Stimulated activated CD4-positive, alpha-beta T cell treated with anti-CD3 and anti-CD28 coated beads, Interleukin-12 subunit alpha, Interleukin-12 subunit beta, amount 100 ng/mL, for 48 hours (primary cell): ENCODE measurements at regions not wholly inside any gene's neighbourhood (a gene's known extent, or its start where the extent isn't known, plus 50 kb on each side); places are given as distances from the start of the nearest gene placed in this dataset.

Experiments used
- DNase-seq, 3 donors: peaks; one replicate each; pipeline ENCODE4 v3.0.0-alpha.2; 2020; ENCODE audit warnings: low read depth in 2 of 3, low spot score in 1 of 3

DNA sequence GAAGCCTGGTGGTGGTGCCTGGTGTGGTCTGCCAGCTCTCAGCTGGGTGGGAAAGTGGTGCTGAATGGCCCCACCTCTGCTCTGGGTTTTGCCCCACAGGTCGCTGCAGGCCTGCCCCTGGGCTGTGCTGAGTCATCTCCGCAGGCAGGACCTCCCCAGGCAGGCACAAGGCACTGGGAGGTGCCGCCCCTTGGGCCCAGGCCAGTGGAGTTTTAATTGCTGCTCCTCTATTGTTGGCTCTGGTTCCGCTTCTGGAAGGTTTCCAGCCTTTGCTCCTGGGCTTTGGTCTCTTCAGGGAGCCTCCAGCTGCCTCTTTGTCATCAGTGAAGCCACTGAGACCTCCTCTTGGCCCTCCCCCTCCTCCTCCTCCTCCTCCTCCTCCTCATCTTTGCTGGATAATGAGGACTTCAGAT is 180.3 kb upstream of the GRB10 start:
- no peak for DNase-seq

DNA sequence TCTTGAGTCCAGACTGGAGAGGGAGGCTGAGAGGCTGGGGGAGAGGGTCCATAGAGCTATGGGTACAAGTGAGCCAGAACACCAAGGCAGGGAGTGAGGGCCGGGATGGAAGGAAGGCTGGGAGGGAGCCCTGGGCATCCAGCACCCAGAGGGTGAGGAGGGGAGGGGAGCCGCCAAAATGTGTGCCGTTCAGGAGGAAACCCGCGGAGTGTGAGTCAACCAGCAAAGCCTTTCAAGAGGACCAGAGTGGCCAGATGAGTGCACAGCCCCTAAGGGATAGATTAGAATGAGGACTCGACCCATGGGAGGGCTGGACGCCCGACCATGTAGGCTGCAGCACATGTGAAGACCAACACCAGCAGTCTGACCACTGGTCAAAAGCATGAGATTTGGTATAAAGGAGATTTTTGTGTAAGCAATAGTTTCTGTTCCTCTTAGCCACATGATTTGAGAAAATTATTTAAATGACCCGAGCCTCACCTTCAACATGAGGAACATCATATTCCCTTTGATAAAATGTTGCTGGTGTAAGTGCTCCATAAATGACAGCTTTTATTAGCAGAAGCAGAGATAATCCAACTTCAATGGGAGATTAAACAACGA is 179.7 kb upstream of the GRB10 start:
- DNase-seq: no peak

DNA sequence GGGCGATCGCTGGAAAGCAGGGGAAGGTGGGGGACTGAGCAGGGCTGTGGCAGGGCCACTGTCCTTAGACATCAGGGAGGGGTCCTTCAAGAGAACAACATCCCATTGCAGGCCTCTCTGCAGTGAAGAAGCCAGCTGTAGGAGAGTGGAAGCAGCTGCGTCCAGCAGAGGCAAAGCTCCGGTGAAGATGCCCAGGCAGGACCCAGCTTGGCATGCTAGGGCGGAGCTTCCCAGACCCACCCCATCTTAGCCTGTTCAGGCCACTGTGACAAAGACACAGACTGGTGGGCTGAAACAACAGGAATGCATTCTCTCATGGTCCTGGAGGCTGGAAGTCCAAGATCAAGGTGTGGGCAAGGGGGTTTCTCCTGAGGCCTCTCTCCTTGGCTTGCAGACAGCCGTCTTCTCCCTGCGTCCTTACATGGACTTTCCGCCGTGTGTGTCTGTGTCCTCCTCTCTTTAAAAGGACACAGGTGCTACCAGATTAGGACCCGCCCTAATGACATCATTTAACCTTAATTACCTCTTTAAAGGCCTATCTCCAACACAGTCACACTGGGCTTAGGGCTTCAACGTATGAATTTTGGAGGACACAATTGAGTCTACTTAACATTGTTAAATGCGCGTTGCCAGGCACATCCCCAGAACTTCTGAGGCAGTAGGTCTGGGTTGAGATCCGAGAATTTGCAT is 178.1 kb upstream of the GRB10 start:
- no peak for DNase-seq

DNA sequence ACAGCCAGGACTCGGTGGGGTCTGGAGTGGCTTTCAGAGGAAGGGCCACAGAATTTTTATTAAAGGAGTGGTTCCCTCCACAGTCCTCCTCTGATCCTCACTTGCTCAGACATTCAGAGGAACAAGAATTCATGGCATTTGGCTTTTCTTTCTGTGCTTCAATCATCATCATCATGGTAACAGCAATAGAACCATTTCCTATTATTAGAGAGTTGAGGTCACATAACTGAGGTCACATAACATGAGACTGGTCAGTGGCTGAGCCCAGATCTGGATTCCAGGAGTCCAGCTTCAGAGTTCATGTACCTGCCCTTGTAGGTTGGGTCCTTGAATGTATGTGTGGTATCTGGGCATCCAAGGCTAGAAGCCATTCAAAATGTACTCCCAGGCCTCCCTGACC is 177.3 kb upstream of the GRB10 start:
- DNase-seq: no peak

DNA sequence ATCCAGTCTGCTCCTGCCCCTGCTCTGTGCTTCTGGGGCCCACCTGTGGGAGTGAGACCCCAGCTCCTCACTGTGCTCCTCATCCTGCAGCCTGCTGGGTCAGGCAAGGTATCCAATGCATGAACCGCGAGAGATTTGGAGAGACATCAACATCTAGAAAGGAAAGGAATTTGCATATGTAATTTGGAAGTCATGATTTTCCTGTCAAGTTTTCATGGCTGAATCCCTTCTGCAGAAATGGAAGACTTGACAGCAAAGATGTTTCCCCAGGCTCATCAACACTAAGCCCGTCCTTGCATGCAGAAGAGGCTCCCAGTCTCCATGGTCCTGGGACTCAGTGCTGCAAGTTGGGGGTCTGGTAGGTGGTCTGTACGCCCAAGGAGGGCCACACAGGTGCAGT is 176.9 kb upstream of the GRB10 start:
- DNase-seq: no peak

DNA sequence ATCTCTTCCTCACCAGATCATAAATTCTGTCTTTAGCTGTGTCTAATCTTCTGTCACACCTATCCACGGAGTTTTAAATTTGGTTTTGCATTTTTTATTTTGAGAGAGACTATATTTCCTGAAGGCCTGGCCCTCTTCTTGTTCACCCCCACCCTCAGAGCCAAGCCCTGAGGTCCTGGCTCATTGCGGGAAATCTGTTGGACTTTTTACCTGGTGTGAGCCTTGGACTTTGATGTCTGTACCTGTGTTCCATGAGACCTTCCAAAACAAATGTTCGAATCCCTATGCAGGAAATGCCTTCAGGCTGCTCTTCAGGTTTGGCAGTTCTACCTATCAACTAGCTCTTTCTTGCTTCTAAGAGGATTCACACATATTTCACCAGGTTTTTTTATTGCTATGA is 175.2 kb upstream of the GRB10 start:
- no peak for DNase-seq

DNA sequence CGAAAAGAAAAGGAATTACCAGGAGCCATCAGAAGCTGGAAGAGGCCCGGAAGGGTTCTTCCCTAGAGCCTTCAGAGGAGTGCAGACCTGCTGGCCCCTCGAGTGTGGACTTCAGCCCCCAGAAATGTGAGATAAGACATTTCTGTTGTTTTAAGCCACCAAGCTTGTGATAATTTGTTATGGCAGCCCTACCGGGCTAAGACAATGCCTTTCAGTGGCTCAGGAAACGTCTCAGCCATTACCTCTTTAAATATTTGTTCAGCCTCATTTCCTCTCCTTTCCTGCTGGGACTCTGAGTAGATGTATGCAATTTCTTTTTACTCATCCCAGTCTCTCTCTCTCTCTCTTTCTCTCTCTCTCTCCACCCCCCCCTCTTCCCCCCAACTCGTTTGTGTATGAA is 174.7 kb upstream of the GRB10 start:
- DNase-seq: no peak

DNA sequence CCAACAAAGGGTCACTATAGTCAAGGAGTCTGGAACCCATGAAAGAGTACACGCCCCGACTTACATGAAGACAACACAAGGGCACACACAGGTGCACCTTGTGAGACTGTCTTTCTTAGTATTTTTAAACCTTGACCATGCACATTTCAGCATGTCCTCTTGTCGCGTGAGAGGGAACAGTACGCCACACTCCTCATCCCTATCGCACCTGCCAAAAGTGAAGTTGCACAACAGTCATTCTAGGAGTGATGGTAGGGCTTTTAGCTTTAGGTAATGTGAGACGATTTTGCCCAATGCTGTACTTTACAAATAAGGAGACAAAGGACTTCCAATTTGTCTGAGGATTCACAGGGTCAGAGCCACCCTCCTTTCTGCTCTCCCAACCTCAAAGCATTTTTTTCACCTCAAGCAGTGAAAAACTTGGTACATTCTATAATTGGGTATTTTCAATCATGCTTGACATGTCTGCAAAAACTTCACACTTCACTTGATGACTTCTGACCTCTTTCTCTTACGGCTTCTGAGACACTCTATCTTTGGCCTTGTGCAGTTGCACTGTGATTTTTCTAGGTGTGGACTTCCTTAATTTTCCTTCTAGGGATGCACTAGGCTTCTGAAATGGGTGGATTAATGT is 173.9 kb upstream of the GRB10 start:
- DNase-seq: no peak

DNA sequence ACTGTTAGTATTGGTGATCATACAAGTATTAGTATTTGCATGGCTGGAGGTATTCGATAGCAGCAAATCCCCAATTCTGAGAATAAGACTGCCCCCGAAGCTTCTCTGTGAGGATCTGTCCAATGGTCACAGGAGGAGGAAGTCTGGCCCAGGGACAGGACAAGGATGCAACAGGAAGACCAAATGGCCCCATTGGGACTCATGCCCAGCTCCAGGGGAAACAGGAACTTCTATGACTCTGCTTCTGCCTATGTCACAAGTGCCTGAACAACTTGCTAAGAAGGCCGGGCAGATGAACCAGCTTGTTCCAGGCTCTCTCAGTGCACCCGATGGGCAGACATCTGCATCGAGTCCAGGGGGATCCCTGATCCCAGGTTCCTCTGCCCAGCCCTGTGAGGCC is 172.0 kb upstream of the GRB10 start:
- no peak for DNase-seq

DNA sequence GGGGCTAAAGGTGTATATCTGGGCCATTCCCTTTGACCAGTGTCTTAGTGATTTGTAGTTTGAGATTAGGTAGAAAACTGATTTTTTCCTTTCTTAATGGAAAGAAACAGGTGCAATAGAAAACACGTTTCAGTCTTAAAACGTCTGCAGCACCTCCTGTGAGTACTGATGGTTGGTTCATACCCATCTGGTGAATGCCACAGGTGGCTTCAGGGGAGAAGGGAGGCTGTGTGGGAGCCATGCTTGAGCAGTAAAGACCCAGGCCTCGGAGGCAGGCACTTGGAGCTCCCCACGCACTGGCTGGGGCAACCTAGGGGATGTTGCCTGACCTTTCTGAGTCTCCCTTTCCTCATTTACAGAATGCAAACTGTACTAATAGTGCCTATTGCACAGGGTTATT is 171.5 kb upstream of the GRB10 start:
- no peak for DNase-seq

DNA sequence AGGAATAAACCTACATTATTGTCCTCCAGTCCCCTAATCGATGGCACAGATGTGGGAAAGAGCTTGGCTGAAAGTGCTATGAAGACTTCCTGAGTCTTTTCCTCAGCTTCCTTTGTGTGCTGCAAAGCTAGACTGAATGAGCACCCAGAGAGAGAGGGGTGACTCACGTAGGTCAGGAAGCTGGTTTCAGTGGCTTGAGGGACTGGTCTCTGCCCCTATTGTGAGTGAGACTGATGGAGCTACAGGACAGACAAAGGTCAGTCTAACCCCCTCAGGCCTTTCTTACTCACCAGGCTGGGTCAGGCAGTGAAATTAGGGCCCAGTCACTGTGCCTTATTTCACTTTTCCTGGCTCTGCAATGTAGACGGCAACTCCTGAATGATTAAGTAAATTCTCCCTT is 171.1 kb upstream of the GRB10 start:
- DNase-seq: no peak

DNA sequence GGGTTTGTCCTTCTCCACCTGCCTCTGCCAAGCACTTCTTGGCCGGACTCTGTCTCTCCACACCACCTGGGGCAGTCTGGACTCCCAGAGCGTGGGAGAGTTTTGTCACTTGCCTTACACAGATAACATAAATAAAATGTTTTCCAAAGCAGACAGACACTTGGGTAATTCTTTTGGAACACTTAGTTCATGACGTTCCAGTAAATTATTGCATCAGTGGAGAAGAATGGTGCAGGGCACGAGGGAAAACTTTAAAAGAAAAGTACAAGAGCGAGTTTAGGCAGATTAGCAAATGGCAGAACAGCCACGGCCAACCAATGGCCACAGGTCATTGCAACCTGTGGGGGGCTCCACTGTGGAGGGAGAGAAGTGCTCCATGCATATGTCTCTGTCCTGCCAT is 170.6 kb upstream of the GRB10 start:
- no peak for DNase-seq

DNA sequence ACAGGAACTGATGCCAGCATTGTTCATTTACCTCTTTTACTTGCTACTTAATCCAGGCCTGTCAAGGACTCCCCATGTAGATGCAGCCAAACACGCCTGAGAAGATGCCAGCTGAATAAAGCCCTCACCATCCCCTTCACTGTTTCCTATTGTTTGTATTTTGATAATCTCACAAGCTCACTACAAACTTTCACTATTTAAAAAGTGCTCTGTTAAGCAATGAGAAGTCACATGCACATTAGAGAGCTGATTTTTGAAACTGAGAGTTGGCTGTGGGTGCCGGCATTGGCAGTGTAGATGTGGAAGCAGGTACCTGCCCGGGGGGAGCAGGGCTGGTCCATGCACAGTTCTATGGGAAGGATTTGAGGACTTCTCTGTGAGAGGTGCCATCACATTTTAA is 169.8 kb upstream of the GRB10 start:
- no peak for DNase-seq

DNA sequence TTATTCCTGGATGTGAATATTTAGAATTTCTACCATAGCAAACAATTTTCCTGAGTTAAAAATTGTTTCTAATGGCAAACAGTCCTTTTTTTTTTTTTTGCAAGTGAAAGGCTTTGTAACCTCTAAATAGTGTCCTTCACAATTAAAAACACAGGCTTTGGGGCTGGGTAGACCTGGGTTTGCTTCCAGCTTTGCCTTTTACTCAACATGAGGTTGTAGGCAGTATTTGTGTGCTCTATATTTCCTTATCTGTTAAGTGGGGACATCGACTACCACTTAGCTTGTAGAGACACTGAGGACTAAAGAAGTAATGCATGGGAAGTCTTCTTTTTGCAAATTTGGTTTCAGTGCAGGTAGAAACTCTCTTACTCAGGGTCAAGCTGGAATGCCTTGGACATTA is 169.4 kb upstream of the GRB10 start:
- no peak for DNase-seq

DNA sequence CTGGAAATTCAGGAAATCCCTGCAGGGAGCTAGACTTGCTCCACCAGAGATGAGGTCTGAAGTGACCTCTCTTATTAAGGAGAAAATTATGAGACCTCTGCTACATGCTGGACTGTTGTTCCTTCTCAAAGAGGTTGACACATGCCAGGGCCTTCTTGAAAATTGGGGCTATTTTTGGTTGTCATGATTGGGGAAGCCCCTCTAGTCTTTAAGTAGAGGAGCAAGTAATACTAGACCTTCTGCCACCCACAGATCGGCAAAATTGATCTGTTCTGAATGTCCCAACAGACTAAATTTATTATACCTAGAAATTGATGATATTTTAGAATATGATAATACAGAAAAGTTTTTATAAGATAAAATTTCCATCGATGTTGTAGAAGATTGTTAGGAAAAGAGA is 160.8 kb upstream of the GRB10 start:
- no peak for DNase-seq

DNA sequence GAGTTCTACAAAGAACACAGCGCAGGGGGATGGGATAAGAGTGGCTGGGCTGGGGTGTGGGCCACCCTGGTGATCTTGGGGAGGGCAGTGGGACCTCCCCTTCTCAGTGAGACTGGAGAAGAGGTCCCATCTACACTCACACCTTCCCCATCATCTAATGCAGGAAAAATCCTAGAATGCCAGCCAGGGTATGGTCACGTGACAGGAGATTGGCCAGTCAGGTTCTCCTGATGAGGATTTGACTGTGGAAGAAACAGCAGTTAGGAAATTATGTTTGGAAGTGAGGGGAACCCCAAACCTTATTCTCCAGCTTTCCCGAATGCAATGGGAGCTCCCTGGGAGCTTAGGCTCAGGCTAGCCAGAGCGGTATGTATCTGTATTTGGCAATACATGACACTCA is 158.8 kb upstream of the GRB10 start:
- DNase-seq: no peak

DNA sequence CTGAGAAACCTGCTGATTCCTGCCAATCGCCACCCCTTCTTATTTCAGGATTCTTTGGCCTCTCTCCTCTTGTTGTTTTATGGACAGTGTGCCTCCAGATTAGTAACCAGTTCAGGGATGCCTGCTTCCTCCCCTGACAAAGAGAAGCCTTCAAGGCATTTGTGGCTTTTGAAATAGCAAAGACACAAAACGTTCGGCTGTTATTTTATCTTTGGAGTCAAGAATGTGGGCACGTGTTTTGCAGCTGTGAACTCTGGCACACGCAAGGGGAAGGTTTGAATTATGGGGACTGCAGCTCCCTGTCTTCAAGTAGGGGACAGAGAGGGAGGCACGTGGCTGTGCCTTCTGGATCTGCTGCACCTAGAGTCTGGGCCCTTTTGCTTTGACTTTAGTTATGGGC is 157.9 kb upstream of the GRB10 start:
- DNase-seq: no peak

DNA sequence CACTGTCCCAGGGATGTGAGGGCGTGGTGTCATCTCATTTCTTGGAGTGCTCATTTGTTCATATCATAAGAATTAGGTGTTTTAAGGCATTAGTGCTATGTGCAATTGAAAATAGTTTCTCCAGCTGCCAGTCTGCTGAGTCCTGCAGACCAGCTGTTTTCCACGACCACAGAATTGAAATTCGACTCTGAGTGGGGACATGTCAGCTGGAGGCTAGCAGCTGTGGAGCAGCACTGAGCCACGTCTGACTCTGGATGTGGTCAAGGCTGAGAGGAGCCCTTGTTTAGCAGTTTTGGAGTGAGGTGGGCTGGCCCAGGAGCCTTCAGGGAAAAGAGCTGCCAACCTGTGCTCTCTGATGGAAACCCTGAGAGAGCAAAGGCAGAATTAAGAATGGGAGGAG is 156.3 kb upstream of the GRB10 start:
- no peak for DNase-seq

DNA sequence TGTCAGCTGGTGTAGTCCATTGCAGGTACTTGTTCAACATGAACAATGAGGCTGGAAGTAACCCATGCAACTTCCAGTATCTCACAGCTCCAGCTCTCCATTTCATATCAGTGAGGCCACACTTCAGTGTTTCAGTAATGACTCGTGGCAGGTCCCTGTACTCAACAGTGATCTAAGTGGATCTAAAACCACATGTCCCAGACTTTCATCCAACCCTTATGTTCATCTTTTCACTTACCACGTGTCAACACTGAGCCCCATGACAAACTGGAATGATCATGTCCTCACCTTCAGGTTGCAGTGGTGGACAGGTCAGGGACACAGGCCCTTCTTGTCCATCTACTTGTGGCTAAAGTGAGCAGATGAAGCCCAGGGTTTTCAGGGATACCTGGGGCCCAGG is 155.0 kb upstream of the GRB10 start:
- DNase-seq: no peak

DNA sequence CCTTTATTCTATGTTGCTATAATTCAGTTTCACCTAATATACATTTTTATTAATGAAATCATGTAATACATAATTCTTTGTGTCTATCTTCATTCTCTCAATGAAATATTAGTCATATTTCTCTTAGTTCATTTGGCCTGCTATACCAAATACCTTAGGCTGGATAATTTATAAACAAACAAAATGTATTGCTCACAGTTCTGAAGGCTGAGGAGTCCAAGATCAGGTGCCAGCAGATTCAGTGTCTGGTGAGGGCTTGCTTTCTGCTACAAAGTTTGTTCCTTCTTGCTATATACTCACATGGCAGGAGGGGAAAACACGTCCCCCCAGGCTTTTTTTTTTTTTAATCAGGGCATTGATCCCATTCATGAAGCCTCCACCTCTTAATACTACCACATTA is 143.4 kb upstream of the GRB10 start:
- DNase-seq: no peak

DNA sequence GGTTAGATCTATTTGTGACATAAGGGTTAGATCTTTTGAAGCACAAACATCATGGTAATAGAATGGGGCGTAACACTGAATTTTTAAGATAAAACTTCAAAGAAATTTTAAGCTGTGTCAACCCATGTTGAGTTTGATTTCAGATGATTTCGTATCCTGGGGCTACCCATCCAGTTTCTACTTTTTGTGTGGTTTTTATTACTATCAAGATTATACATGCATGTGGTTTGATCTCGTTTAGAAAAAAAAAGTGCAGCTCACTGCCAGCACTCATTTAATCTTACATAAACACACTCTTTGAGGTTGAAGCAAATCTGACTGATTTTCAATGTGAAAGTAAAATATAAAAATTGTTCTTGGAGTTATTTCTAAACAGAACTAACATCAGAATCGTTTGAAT is 140.8 kb upstream of the GRB10 start:
- no peak for DNase-seq

DNA sequence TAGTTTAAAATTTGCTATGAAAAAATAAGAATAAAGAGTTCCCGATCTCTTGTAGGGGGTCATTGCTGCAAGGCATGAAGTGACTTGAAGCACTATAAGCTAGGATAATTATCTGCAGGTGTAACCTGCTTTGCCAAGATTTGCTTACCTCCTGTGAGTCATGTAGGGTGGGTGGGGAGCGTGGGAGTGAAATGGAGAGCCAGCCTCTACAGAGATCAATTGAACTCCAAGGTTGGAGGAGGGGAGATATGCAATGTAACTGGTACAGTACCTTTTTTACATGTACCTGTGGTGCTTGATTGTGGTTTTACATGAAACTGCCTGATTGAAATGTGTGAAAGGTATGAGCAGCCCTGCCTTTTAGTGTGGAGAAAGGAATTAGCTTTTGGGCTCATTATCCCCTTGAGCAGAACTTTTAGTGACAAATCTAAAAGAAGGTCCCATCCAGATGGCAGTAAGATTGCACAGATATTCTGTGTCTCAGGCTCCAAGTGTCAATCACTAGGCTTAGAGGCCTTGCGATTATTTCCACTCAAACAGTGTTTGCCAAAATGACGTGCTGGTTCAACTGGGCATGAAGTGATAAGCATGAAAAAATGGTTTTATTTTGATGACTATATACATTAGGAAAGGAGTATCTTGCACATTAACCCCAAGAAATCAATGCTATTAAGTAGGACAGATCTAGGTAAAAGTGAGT is 138.6 kb upstream of the GRB10 start:
- DNase-seq: no peak
